H1 (cell line): ENCODE measurements at regions not wholly inside any gene's neighbourhood (a gene's known extent, or its start where the extent isn't known, plus 50 kb on each side); places are given as distances from the start of the nearest gene placed in this dataset.

Source experiments
- CTCF ChIA-PET: fragments of 300-600 bp; sonication (Branson Sonifier 250); formaldehyde crosslinking; loops from one replicate; lab custom pipeline; 2021; ENCODE audit not compliant: partially characterized antibody; lab: Charles Lee
- POLR2A ChIA-PET: fragments of 300-600 bp; sonication (Branson Sonifier 250); formaldehyde crosslinking; loops from one replicate; lab custom pipeline; 2021; ENCODE audit warnings: inconsistent platforms; ENCODE audit not compliant: partially characterized antibody; lab: Charles Lee
- DNase-seq, 2 experiments: peaks; one replicate each; pipeline versions ENCODE4 v3.0.0 to v3.0.0-alpha.2; 2010 to 2022; ENCODE audit warnings: low spot score in 2 of 2, low read depth in 1 of 2, mixed read lengths in 1 of 2
- FAIRE-seq: peaks from 2 replicates; lab custom pipeline; 2011; peaks lifted over from hg19 to GRCh38; lab: Jason Lieb, UNC
- H2AFZ ChIP-seq: 2 replicates; pipeline ENCODE4 v1.8.1; 2012; ENCODE audit warnings: low read length, inconsistent platforms
- H2AK5ac ChIP-seq: 2 replicates; pipeline ENCODE4 v1.6.1; 2013; ENCODE audit warnings: low read depth, low read length
- H2BK120ac ChIP-seq: replicated peaks from 2 replicates; pipeline ENCODE3; 2013; ENCODE audit warnings: low read depth, low read length, inconsistent platforms
- H2BK12ac ChIP-seq: 2 replicates; pipeline ENCODE4 v1.6.1; 2013; ENCODE audit warnings: low read depth, low read length
- H2BK15ac ChIP-seq: 2 replicates; pipeline ENCODE4 v1.6.1; 2013; ENCODE audit warnings: low read length
- H2BK20ac ChIP-seq: 2 replicates; pipeline ENCODE4 v1.6.1; 2013; ENCODE audit warnings: low read length
- H2BK5ac ChIP-seq: 2 replicates; pipeline ENCODE4 v1.6.1; 2013; ENCODE audit warnings: low read depth, low read length
- H3K14ac ChIP-seq: 2 replicates; pipeline ENCODE4 v1.6.1; 2013; ENCODE audit warnings: inconsistent platforms; ENCODE audit not compliant: insufficient read length
- H3K18ac ChIP-seq: 2 replicates; pipeline ENCODE4 v1.6.1; 2013; ENCODE audit warnings: low read length; ENCODE audit errors: extremely low read depth
- H3K23ac ChIP-seq: 2 replicates; pipeline ENCODE4 v1.6.1; 2013; ENCODE audit warnings: inconsistent platforms; ENCODE audit not compliant: insufficient read length
- H3K23me2 ChIP-seq: 2 replicates; pipeline ENCODE4 v1.6.1; 2013; ENCODE audit warnings: low read depth, low read length
- H3K27ac ChIP-seq: 2 replicates; pipeline ENCODE4 v1.6.1; 2011; ENCODE audit warnings: low read depth, low read length, inconsistent platforms
- H3K27me3 ChIP-seq, 4 experiments: replicated peaks in 1 of 4; 1 replicate in 1 of 4; 2 replicates in 3 of 4; pipeline versions ENCODE4 v1.6.1 to v1.8.1; 2011 to 2013; ENCODE audit warnings: low read length in 3 of 4, mild to moderate bottlenecking in 3 of 4, inconsistent platforms in 2 of 4, mixed read lengths in 2 of 4, moderate library complexity in 1 of 4; ENCODE audit not compliant: control insufficient read depth in 3 of 4, insufficient read depth in 3 of 4; ENCODE audit errors: extremely low read depth in 1 of 4
- H3K36me3 ChIP-seq, 4 experiments: 2 replicates each; pipeline versions ENCODE4 v1.6.1 to v1.8.1; 2011 to 2013; ENCODE audit warnings: mild to moderate bottlenecking in 4 of 4, low read length in 3 of 4, moderate library complexity in 2 of 4, control low read depth in 1 of 4, inconsistent platforms in 1 of 4; ENCODE audit not compliant: insufficient read depth in 4 of 4, control insufficient read depth in 2 of 4
- H3K4ac ChIP-seq: replicated peaks from 2 replicates; pipeline ENCODE3; 2013; ENCODE audit warnings: low read length, low read depth, mixed read lengths, inconsistent platforms; ENCODE audit not compliant: insufficient read length
- H3K4me1 ChIP-seq, 4 experiments: replicated peaks in 1 of 4; 1 replicate in 1 of 4; 2 replicates in 3 of 4; pipeline versions ENCODE4 v1.6.1 to v1.8.1; 2011 to 2013; ENCODE audit warnings: low read length in 3 of 4, inconsistent platforms in 2 of 4, mixed read lengths in 1 of 4; ENCODE audit not compliant: insufficient read depth in 4 of 4, control insufficient read depth in 3 of 4
- H3K4me2 ChIP-seq, 2 experiments: 2 replicates each; pipeline versions ENCODE4 v1.6.1 to v1.8.1; 2011 to 2013; ENCODE audit warnings: low read depth in 2 of 2, low read length in 2 of 2, control low read depth in 1 of 2, inconsistent platforms in 1 of 2, mild to moderate bottlenecking in 1 of 2; ENCODE audit not compliant: insufficient read depth in 1 of 2
- H3K4me3 ChIP-seq, 4 experiments: fragments of 200-600, 300-600 bp in 1 of 4; sonication (generic), shearing (Covaris generic), sonication (Bioruptor Twin) in 1 of 4; 2 replicates each; pipeline versions ENCODE4 v1.5.1 to v1.8.1; 2011 to 2016; ENCODE audit warnings: low read length in 4 of 4, low read depth in 3 of 4, control low read depth in 2 of 4, inconsistent platforms in 2 of 4, mild to moderate bottlenecking in 2 of 4, mixed read lengths in 1 of 4, moderate library complexity in 1 of 4; ENCODE audit not compliant: insufficient read depth in 2 of 4; ENCODE audit errors: extremely low read depth in 1 of 4
- H3K56ac ChIP-seq: replicated peaks from 2 replicates; pipeline ENCODE3; 2013; ENCODE audit warnings: low read depth, mild to moderate bottlenecking, mixed read lengths, low read length, inconsistent platforms; ENCODE audit not compliant: insufficient read length
- H3K79me1 ChIP-seq: 2 replicates; pipeline ENCODE4 v1.6.1; 2013; ENCODE audit warnings: low read depth, low read length, control low read depth
- H3K79me2 ChIP-seq, 2 experiments: 2 replicates each; pipeline versions ENCODE4 v1.6.1 to v1.8.1; 2012 to 2013; ENCODE audit warnings: low read length in 2 of 2, mild to moderate bottlenecking in 2 of 2, inconsistent platforms in 1 of 2; ENCODE audit not compliant: insufficient read depth in 2 of 2, control insufficient read depth in 1 of 2
- H3K9ac ChIP-seq, 4 experiments: replicated peaks in 1 of 4; 1 replicate in 1 of 4; 2 replicates in 3 of 4; pipeline versions ENCODE4 v1.6.1 to v1.8.1; 2011 to 2013; ENCODE audit warnings: low read depth in 3 of 4, low read length in 3 of 4, control low read depth in 2 of 4, mild to moderate bottlenecking in 2 of 4, moderate library complexity in 2 of 4, inconsistent platforms in 1 of 4; ENCODE audit errors: extremely low read depth in 1 of 4
- H3K9me3 ChIP-seq, 2 experiments: 2 replicates each; pipeline versions ENCODE4 v1.6.1 to v1.8.1; 2012 to 2013; ENCODE audit warnings: mild to moderate bottlenecking in 2 of 2, moderate library complexity in 2 of 2, control low read depth in 1 of 2, inconsistent platforms in 1 of 2, low read depth in 1 of 2, low read length in 1 of 2, mixed read lengths in 1 of 2; ENCODE audit not compliant: insufficient read depth in 2 of 2
- H4K20me1 ChIP-seq, 2 experiments: replicated peaks in 1 of 2; 2 replicates each; pipeline versions ENCODE3 to v1.8.1; 2011 to 2013; ENCODE audit warnings: inconsistent platforms in 2 of 2, low read length in 2 of 2, mild to moderate bottlenecking in 1 of 2; ENCODE audit not compliant: insufficient read depth in 2 of 2, control insufficient read depth in 1 of 2
- H4K5ac ChIP-seq: 2 replicates; pipeline ENCODE4 v1.6.1; 2013; ENCODE audit warnings: low read length, low read depth, mixed read lengths, inconsistent platforms; ENCODE audit not compliant: insufficient read length
- H4K8ac ChIP-seq: 2 replicates; pipeline ENCODE4 v1.8.0; 2013; ENCODE audit warnings: mild to moderate bottlenecking, moderate library complexity, low read length, inconsistent platforms; ENCODE audit not compliant: insufficient read depth; ENCODE audit errors: extremely low read depth
- H4K91ac ChIP-seq: replicated peaks from 2 replicates; pipeline ENCODE3; 2013; ENCODE audit warnings: low read length, mixed read lengths, inconsistent platforms; ENCODE audit not compliant: insufficient read length
- CTBP2 ChIP-seq: IDR thresholded peaks from 2 replicates; pipeline ENCODE4 v1.7.0; 2011; ENCODE audit warnings: borderline replicate concordance, mild to moderate bottlenecking, moderate library complexity, mixed read lengths, low read length; ENCODE audit not compliant: insufficient read depth, insufficient read length
- EP300 ChIP-seq, 2 experiments: IDR thresholded peaks; 1 replicate in 1 of 2; 2 replicates in 1 of 2; pipeline ENCODE4 v1.6.1; 2011 to 2012; ENCODE audit warnings: low read depth in 2 of 2, low read length in 2 of 2, mild to moderate bottlenecking in 2 of 2, borderline replicate concordance in 1 of 2, inconsistent platforms in 1 of 2, moderate library complexity in 1 of 2
- HDAC6 ChIP-seq: IDR thresholded peaks from one replicate; pipeline ENCODE4 v1.7.1; 2012; ENCODE audit warnings: low read depth, mild to moderate bottlenecking, inconsistent platforms, low read length, moderate library complexity
- MAFK ChIP-seq: IDR thresholded peaks from 2 replicates; pipeline ENCODE4 v1.6.1; 2012; ENCODE audit warnings: low read depth, mild to moderate bottlenecking, improper control_type of control experiment, low read length
- SIX5 ChIP-seq: IDR thresholded peaks from 2 replicates; pipeline ENCODE4 v1.6.1; 2011; ENCODE audit warnings: mild to moderate bottlenecking, low read depth, low read length
- TBP ChIP-seq: IDR thresholded peaks from 2 replicates; pipeline ENCODE4 v1.6.1; 2011; ENCODE audit warnings: low read depth, low read length, improper control_type of control experiment
- WGBS, 2 experiments: shearing (Covaris generic) in 1 of 2; methylation state at CpG; one replicate each; pipeline versions ENCODE4 v1.1.6 to v1.1.7; 2013 to 2015; ENCODE audit warnings: low lambda C conversion rate in 2 of 2, mixed read lengths in 2 of 2, inconsistent platforms in 1 of 2, low coverage in 1 of 2, missing lambda C conversion rate in 1 of 2; ENCODE audit not compliant: insufficient replicate concordance in 2 of 2, insufficient coverage in 1 of 2, insufficient read length in 1 of 2; ENCODE audit errors: extremely low coverage in 1 of 2, missing lambda C conversion rate in 1 of 2; 5-methylcytosine and 5-hydroxymethylcytosine counted together

GRCh38 chr10:2920168-2920567, 147.2 kb upstream of the PFKP start:
- H3K36me3 ChIP-seq, result no peaks in the 10 kb centered on the region
- no peak overlapping the region for H2BK120ac ChIP-seq
- no peak overlapping the region for H4K8ac ChIP-seq
- H3K4me3 ChIP-seq, result no peak overlapping the region
- H2AFZ ChIP-seq, result no peak overlapping the region
- no peak overlapping the region for H3K9ac ChIP-seq
- TF ChIP-seq HDAC6 (no peak), EP300 (IDR thresholded peaks at IDR 0.05; ENCODE audit: borderline replicate concordance in 1 of 2, low read depth in 2 of 2, low read length in 2 of 2) (no peak), TBP (no peak), MAFK (no peak), SIX5 (no peak), CTBP2 (no peak)
- TF ChIP-seq, all 59 proteins: peak for 0
- Histone ChIP-seq H4K5ac (no peak overlapping the region), H3K14ac (no peak overlapping the region), H3K9me3 (no peaks in the 10 kb centered on the region; a peak in 1 of 4 replicates), H3K23ac (no peak overlapping the region), H4K91ac (no peak overlapping the region), H2BK15ac (no peak overlapping the region), H3K56ac (no peak overlapping the region), H3K79me2 (no peaks in the 10 kb centered on the region), H3K23me2 (no peaks in the 10 kb centered on the region), H3K4me2 (no peak overlapping the region), H3K27ac (no peak overlapping the region), H2AK5ac (no peak overlapping the region), H3K27me3 (no peaks in the 10 kb centered on the region), H3K4me1 (peaks cover 0 to 6% (median 5%) of the 10 kb centered on the region in 4 experiments; a peak in 5 of 7 replicates), H2BK5ac (no peak overlapping the region), H4K20me1 (no peaks in the 10 kb centered on the region), H2BK12ac (no peak overlapping the region), H3K79me1 (no peaks in the 10 kb centered on the region), H3K4ac (no peak overlapping the region), H3K18ac (no peak overlapping the region), H2BK20ac (no peak overlapping the region)
- CTCF ChIA-PET, result interaction anchor here (0.6 to 2.5 kb wide), 6 partner anchors 8 to 123 kb away, joined by 4 to 10 read pairs (median 6); no protein-coding TSS in a partner anchor
- DNase-seq (no peak), FAIRE-seq (no peak)
- 73% methylated on average over 3 of the region's 3 CpGs; no CpG with 5 or more reads in 1 of the 2 experiments for WGBS, 2 experiments
- POLR2A ChIA-PET, result no interaction called here
